Parathyroid adenoma (tissue), 2 donors: ENCODE measurements at regions not wholly inside any gene's neighbourhood (a gene's known extent, or its start where the extent isn't known, plus 50 kb on each side); places are given as distances from the start of the nearest gene placed in this dataset.

ENCODE experiments used
- H2AFZ ChIP-seq: fragments of 300-600 bp; sonication (generic); one replicate; pipeline ENCODE4 v1.7.0; 2017; ENCODE audit warnings: antibody characterized with exemption, mild to moderate bottlenecking
- H3K27ac ChIP-seq: fragments of 300-600 bp; sonication (generic); one replicate; pipeline ENCODE4 v1.7.0; 2017
- H3K27me3 ChIP-seq: fragments of 300-600 bp; sonication (generic); one replicate; pipeline ENCODE4 v1.7.0; 2017; ENCODE audit warnings: low read length; ENCODE audit not compliant: control insufficient read depth, insufficient read depth
- H3K36me3 ChIP-seq: fragments of 300-600 bp; sonication (generic); one replicate; pipeline ENCODE4 v1.7.0; 2017; ENCODE audit warnings: low read length; ENCODE audit not compliant: control insufficient read depth, insufficient read depth
- H3K4me1 ChIP-seq: fragments of 300-600 bp; sonication (generic); one replicate; pipeline ENCODE4 v1.7.0; 2017; ENCODE audit warnings: control low read depth
- H3K4me2 ChIP-seq: fragments of 300-600 bp; sonication (generic); one replicate; pipeline ENCODE4 v1.7.0; 2017; ENCODE audit warnings: low read length
- H3K4me3 ChIP-seq: fragments of 300-600 bp; sonication (generic); one replicate; pipeline ENCODE4 v1.7.0; 2017; ENCODE audit warnings: low read depth, low read length
- H3K79me2 ChIP-seq: fragments of 300-600 bp; sonication (generic); one replicate; pipeline ENCODE4 v1.7.0; 2017; ENCODE audit warnings: control low read depth
- H3K9ac ChIP-seq: fragments of 300-600 bp; sonication (generic); one replicate; pipeline ENCODE4 v1.7.0; 2017; ENCODE audit warnings: mild to moderate bottlenecking
- H3K9me3 ChIP-seq: fragments of 300-600 bp; sonication (generic); one replicate; pipeline ENCODE4 v1.7.0; 2017; ENCODE audit warnings: low read length; ENCODE audit not compliant: control insufficient read depth
- TF ChIP-seq, protein P1 (sequence below): fragments of 300-600 bp; sonication (generic); IDR thresholded peaks from one replicate; pipeline ENCODE4 v1.7.0; 2017; ENCODE audit warnings: antibody characterized with exemption, mild to moderate bottlenecking
- donor health status: primary hyperparathyroidism.

- no peak overlapping the region for H2AFZ ChIP-seq
- H3K27ac ChIP-seq: no peak overlapping the region
- H3K4me1 ChIP-seq: no peaks in the 10 kb centered on the region
- TF ChIP-seq, protein P1, sequence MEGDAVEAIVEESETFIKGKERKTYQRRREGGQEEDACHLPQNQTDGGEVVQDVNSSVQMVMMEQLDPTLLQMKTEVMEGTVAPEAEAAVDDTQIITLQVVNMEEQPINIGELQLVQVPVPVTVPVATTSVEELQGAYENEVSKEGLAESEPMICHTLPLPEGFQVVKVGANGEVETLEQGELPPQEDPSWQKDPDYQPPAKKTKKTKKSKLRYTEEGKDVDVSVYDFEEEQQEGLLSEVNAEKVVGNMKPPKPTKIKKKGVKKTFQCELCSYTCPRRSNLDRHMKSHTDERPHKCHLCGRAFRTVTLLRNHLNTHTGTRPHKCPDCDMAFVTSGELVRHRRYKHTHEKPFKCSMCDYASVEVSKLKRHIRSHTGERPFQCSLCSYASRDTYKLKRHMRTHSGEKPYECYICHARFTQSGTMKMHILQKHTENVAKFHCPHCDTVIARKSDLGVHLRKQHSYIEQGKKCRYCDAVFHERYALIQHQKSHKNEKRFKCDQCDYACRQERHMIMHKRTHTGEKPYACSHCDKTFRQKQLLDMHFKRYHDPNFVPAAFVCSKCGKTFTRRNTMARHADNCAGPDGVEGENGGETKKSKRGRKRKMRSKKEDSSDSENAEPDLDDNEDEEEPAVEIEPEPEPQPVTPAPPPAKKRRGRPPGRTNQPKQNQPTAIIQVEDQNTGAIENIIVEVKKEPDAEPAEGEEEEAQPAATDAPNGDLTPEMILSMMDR: no peak
- H3K79me2 ChIP-seq: no peaks in the 10 kb centered on the region
- H3K9ac ChIP-seq: no peak overlapping the region
- H3K4me2 ChIP-seq: no peak overlapping the region
- no peaks in the 10 kb centered on the region for H3K27me3 ChIP-seq
- no peak overlapping the region for H3K4me3 ChIP-seq
- no peaks in the 10 kb centered on the region for H3K9me3 ChIP-seq
- H3K36me3 ChIP-seq: no peaks in the 10 kb centered on the region
Observed at GRCh38 chr3:44128057-44128775, 113.5 kb upstream of the TOPAZ1 start.

DNA sequence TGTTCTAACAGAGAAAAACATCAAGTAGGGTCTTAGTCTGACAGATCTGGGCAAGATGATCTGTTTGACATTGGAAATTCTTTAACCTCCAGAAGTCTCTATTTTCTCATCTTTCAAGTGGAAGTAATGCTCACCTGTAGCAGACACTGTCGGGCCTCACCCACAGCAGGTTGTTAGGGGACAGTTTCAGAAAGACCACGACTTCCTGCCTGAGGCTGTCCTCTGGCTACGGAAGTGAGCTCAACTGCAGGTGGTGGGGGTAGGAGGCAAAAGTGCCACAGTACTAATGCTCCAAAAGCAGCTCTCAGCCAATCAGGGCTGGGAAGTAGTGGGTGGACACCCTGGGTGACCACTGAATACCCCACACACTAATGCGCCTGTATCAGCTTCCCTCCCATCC lies 111.4 kb upstream of the TOPAZ1 start:
- H3K4me3 ChIP-seq: no peak overlapping the region
- H3K9ac ChIP-seq: no peak overlapping the region
- no peaks in the 10 kb centered on the region for H3K27me3 ChIP-seq
- no peaks in the 10 kb centered on the region for H3K4me1 ChIP-seq
- TF ChIP-seq, protein P1: no peak
- no peak overlapping the region for H3K27ac ChIP-seq
- H3K79me2 ChIP-seq: no peaks in the 10 kb centered on the region
- H3K9me3 ChIP-seq: no peaks in the 10 kb centered on the region
- H2AFZ ChIP-seq: no peak overlapping the region
- no peak overlapping the region for H3K4me2 ChIP-seq
- no peaks in the 10 kb centered on the region for H3K36me3 ChIP-seq

GRCh38 chr3:44132061-44132460 lies 109.6 kb upstream of the TOPAZ1 start:
- no peak overlapping the region for H3K4me2 ChIP-seq
- H3K4me3 ChIP-seq: no peak overlapping the region
- no peaks in the 10 kb centered on the region for H3K36me3 ChIP-seq
- H3K4me1 ChIP-seq: no peaks in the 10 kb centered on the region
- no peak overlapping the region for H2AFZ ChIP-seq
- H3K9ac ChIP-seq: no peak overlapping the region
- no peaks in the 10 kb centered on the region for H3K27me3 ChIP-seq
- H3K27ac ChIP-seq: no peak overlapping the region
- no peaks in the 10 kb centered on the region for H3K79me2 ChIP-seq
- no peaks in the 10 kb centered on the region for H3K9me3 ChIP-seq
- TF ChIP-seq, protein P1: no peak

DNA sequence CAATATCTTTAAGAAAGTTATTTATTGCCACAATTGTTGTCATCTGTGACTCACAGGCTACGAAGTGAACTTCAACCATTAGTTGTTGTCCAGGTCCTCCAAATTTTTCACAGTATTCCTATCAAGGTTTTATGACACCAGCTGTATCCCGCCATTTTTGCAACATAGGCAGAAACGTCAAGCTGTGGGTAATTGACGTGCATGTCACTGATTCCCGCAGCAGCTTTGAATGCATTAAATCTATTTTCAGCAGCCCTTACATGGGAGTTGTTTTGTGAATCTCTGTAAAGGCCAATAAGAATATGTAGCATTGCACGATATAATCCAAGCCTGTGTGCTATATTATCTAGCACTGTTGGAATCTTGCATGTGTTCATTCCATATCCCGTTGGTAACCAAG lies 109.1 kb upstream of the TOPAZ1 start:
- no peaks in the 10 kb centered on the region for H3K4me1 ChIP-seq
- H3K4me3 ChIP-seq: no peak overlapping the region
- no peaks in the 10 kb centered on the region for H3K27me3 ChIP-seq
- TF ChIP-seq, protein P1: no peak
- no peak overlapping the region for H3K9ac ChIP-seq
- H3K27ac ChIP-seq: no peak overlapping the region
- H3K36me3 ChIP-seq: no peaks in the 10 kb centered on the region
- no peak overlapping the region for H2AFZ ChIP-seq
- H3K79me2 ChIP-seq: no peaks in the 10 kb centered on the region
- no peak overlapping the region for H3K4me2 ChIP-seq
- no peaks in the 10 kb centered on the region for H3K9me3 ChIP-seq

DNA sequence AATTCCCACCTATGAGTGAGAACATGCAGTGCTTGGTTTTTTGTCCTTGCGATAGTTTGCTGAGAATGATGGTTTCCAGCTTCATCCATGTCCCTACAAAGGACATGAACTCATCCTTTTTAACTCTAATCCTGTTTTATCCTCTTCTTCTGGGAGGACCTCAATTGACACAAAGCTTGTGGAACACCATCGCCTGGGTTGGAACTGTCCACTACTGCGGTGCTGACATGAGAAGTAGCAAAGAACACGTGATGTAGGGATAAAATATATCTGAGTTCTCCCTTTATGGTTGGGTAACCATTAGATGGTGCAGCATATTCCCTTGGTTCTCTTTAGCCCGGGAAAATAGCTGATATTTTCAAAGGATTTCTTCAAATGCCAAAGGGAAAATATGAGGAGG lies 105.3 kb upstream of the TOPAZ1 start:
- no peak overlapping the region for H3K9ac ChIP-seq
- no peaks in the 10 kb centered on the region for H3K36me3 ChIP-seq
- H3K79me2 ChIP-seq: no peaks in the 10 kb centered on the region
- no peaks in the 10 kb centered on the region for H3K9me3 ChIP-seq
- TF ChIP-seq, protein P1: no peak
- no peaks in the 10 kb centered on the region for H3K27me3 ChIP-seq
- no peak overlapping the region for H3K27ac ChIP-seq
- no peak overlapping the region for H2AFZ ChIP-seq
- H3K4me2 ChIP-seq: no peak overlapping the region
- H3K4me3 ChIP-seq: no peak overlapping the region
- no peaks in the 10 kb centered on the region for H3K4me1 ChIP-seq
